SH-SY5Y (cell line): ENCODE measurements at regions not wholly inside any gene's neighbourhood (a gene's known extent, or its start where the extent isn't known, plus 50 kb on each side); places are given as distances from the start of the nearest gene placed in this dataset.

Experiments
- GATA2 ChIP-seq: IDR thresholded peaks from 2 replicates; pipeline ENCODE4 v1.6.1; 2011; ENCODE audit warnings: mild to moderate bottlenecking, low read depth, low read length
- GATA3 ChIP-seq: IDR thresholded peaks from 2 replicates; pipeline ENCODE4 v1.6.1; 2011; ENCODE audit warnings: low read depth, mild to moderate bottlenecking, low read length, moderate library complexity

DNA sequence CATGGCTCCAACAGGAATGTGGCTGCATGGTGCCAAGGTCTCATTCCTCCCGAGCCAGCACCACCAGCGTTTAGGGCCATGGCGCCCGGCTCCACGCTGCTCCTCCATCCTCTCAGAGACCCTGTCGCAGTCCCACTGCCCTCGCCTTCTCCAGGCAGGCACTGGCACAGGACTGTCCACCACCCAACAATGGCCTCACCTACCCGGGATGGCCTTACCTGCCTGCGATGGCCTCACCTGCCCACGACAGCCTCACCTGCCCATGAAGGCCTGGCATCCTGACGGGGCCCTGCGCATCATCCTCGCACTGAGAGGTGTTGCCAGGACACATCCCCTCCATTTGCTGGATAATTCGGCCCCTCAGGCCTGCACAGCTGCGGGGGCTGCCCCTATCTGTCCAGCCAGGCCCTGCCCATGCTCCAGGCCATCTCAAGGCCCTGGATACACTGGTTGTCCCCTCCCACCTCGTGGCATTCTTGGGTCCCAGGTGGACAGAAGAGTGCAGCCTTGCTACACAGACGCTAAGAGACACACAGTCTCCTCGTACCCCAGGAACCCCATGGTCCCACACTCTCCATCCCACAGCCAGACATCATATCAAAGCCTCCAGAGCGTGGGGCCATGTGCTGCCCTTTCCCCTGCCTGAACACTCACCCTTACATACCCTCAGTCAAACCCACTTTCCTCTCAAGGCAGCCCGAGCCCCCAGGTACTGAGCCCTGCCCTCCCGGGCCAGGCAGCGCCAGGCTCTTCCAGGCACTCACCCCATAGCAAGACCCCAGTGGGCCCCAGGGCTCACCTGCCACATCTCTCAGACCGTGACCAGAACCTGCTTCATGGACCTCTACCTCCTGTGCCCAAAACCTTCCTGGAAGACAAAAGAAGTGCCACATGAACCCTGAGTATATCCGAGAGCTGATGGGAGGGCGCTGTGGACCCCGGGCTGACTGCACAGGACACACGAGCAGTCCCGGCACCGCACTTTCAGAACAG, 268.6 kb downstream of the EIPR1 start:
- TF ChIP-seq GATA3 (no peak), GATA2 (no peak)
